ENCODE measurements at regions not wholly inside any gene's neighbourhood (a gene's known extent, or its start where the extent isn't known, plus 50 kb on each side); places are given as distances from the start of the nearest gene placed in this dataset.

DNA sequence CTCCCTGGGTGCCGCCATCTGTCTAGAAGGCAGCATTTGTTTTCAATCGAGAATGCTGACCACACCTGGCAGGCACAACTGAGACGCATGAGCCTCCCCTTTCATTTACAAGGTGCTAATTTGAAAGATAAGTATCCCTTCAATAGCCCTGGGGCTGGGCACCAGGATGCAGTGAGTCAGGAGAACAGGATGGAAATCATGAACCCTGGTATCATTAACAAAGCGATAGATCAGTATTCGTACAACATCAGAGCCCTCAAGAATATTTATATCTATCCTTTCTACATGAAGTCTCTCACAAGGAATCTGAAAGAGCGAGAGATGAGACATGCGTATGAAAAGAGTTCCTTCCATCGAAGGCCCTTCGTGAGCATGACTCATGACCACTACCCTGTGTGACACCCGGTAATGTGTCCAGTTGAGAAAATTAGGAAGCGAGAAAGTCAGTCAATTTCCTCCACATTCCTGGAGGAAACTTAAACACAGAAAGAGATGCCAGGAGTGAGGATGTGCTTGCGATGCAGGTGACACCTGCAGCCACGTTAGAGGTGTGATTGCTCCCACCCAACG lies 123.1 kb upstream of the PITRM1 start:
- no peak overlapping the region for H3K4me3 ChIP-seq (ENCODE audit: low read depth, low read length, poor library complexity, severe bottlenecking)
- no TSS peak for BruUV-seq (replicated peaks)
- intact Hi-C loops (cut with micrococcal nuclease; ENCODE audit: unreplicated experiment) = no loop called here
- no peaks in the 10 kb centered on the region for H3K36me3 ChIP-seq (ENCODE audit: insufficient read depth, low read length, poor library complexity, severe bottlenecking)
- H3K27me3 ChIP-seq (replicated peaks; ENCODE audit: insufficient read depth, low read depth, low read length, poor library complexity) = no peaks in the 10 kb centered on the region
- DNase-seq (ENCODE audit: low spot score) = no peak
- TF ChIP-seq EZH2 (IDR thresholded peaks at IDR 0.05; ENCODE audit: borderline replicate concordance, low read depth, low read length, poor library complexity, severe bottlenecking) = no peak
- TF ChIP-seq, protein P1, sequence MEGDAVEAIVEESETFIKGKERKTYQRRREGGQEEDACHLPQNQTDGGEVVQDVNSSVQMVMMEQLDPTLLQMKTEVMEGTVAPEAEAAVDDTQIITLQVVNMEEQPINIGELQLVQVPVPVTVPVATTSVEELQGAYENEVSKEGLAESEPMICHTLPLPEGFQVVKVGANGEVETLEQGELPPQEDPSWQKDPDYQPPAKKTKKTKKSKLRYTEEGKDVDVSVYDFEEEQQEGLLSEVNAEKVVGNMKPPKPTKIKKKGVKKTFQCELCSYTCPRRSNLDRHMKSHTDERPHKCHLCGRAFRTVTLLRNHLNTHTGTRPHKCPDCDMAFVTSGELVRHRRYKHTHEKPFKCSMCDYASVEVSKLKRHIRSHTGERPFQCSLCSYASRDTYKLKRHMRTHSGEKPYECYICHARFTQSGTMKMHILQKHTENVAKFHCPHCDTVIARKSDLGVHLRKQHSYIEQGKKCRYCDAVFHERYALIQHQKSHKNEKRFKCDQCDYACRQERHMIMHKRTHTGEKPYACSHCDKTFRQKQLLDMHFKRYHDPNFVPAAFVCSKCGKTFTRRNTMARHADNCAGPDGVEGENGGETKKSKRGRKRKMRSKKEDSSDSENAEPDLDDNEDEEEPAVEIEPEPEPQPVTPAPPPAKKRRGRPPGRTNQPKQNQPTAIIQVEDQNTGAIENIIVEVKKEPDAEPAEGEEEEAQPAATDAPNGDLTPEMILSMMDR (conservative IDR thresholded peaks at IDR 0.05; ENCODE audit: low read depth, low read length) = no peak
- H3K9me3 ChIP-seq (ENCODE audit: low read depth, low read length, poor library complexity, severe bottlenecking) = no peaks in the 10 kb centered on the region
- ChIA-PET POLR2A (ENCODE audit: low non-redundant PET) (no interaction called here), CTCF (no interaction called here)
- no peaks in the 10 kb centered on the region for H3K4me1 ChIP-seq (ENCODE audit: insufficient read depth, low read length, poor library complexity, severe bottlenecking)
- H3K27ac ChIP-seq (ENCODE audit: low read depth, low read length, poor library complexity, severe bottlenecking) = no peak overlapping the region

DNA sequence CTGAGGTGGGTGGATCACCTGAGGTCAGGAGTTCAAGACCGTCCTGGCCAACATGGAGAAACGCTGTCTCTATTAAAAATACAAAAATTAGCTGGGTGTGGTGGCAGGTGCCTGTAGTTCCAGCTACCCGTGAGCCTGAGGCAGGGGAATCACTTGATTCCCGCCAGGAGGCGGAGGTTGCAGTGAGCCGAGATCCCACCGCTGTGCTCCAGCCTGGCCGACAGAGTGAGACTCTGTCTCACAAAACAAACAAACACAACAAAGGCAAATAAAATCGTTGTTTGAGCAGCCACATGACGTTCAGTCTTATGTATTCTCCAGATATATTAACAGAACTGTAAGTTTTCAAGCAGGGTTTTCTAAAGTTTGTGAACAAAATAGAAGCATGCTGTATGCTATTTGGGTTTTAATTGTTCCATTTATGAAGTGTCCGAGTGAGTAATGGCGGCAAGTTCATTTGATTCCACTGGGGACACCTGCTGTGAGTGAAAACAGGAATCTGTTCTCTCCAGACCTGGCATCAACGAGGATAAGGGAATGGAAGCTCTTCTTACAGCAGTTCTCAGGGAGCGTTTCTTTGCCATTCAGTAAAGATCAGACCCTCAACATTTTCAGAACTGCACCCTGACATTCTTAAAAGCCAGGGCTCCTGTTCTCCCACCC lies 122.5 kb upstream of the PITRM1 start:
- H3K4me3 ChIP-seq (ENCODE audit: low read depth, low read length, poor library complexity, severe bottlenecking) = no peak overlapping the region
- TF ChIP-seq, protein P1 (conservative IDR thresholded peaks at IDR 0.05; ENCODE audit: low read depth, low read length) = no peak
- no peak for TF ChIP-seq EZH2 (IDR thresholded peaks at IDR 0.05; ENCODE audit: borderline replicate concordance, low read depth, low read length, poor library complexity, severe bottlenecking)
- no peaks in the 10 kb centered on the region for H3K36me3 ChIP-seq (ENCODE audit: insufficient read depth, low read length, poor library complexity, severe bottlenecking)
- intact Hi-C loops (cut with micrococcal nuclease; ENCODE audit: unreplicated experiment) = no loop called here
- no peak for DNase-seq (ENCODE audit: low spot score)
- no peak overlapping the region for H3K27ac ChIP-seq (ENCODE audit: low read depth, low read length, poor library complexity, severe bottlenecking)
- CTCF ChIA-PET = no interaction called here
- H3K9me3 ChIP-seq (ENCODE audit: low read depth, low read length, poor library complexity, severe bottlenecking) = no peaks in the 10 kb centered on the region
- no peaks in the 10 kb centered on the region for H3K4me1 ChIP-seq (ENCODE audit: insufficient read depth, low read length, poor library complexity, severe bottlenecking)
- no peaks in the 10 kb centered on the region for H3K27me3 ChIP-seq (replicated peaks; ENCODE audit: insufficient read depth, low read depth, low read length, poor library complexity)
- POLR2A ChIA-PET (ENCODE audit: low non-redundant PET) = no interaction called here
- BruUV-seq (replicated peaks) = no TSS peak

DNA sequence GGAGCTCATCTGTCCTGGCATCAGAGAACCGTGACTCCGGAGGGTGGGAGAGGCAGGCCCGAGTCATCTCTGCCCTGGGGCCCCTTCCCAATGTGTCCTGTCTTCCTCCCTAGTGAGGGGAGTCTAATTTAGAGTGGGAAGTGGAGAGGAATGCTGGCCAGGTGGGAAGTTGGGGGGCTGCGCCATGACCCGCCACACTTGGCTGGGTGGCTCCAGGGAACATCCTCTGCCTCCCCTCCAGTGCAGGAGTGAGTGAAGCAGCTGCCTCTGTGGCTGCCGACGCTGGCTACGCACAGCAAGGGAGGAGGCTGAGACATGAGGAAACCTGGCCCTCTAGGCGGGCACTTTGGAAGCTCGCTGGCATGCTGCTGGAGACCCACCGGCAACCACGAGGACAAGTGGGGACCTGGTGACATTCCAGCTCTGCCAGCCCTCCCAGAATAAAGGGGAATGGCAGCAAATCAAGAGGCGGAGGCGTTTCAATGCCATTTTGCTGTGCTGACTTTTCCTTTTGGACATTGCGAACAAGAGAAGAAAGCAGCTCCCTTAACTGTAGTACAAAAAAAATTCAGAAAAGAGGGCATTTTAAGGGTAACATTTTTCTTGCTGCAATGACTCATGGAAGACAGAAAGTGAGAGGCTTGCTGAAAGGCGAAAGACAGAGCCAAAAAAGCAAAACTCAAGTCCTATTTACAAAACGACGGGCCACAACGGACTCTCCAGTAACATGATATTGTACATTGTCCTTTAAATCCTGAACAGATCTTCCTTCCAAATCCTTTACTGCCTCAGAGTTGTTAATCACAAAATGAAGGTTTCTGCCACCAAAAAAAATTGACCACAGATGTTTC lies 121.2 kb upstream of the PITRM1 start:
- no peak overlapping the region for H3K27ac ChIP-seq (ENCODE audit: low read depth, low read length, poor library complexity, severe bottlenecking)
- H3K36me3 ChIP-seq (ENCODE audit: insufficient read depth, low read length, poor library complexity, severe bottlenecking) = no peaks in the 10 kb centered on the region
- DNase-seq (ENCODE audit: low spot score) = no peak
- BruUV-seq (replicated peaks) = no TSS peak
- no peak overlapping the region for H3K4me3 ChIP-seq (ENCODE audit: low read depth, low read length, poor library complexity, severe bottlenecking)
- H3K9me3 ChIP-seq (ENCODE audit: low read depth, low read length, poor library complexity, severe bottlenecking) = no peaks in the 10 kb centered on the region
- intact Hi-C loops (cut with micrococcal nuclease; ENCODE audit: unreplicated experiment) = no loop called here
- TF ChIP-seq, protein P1 (conservative IDR thresholded peaks at IDR 0.05; ENCODE audit: low read depth, low read length) = no peak
- TF ChIP-seq EZH2 (IDR thresholded peaks at IDR 0.05; ENCODE audit: borderline replicate concordance, low read depth, low read length, poor library complexity, severe bottlenecking) = no peak
- H3K27me3 ChIP-seq (replicated peaks; ENCODE audit: insufficient read depth, low read depth, low read length, poor library complexity) = no peaks in the 10 kb centered on the region
- H3K4me1 ChIP-seq (ENCODE audit: insufficient read depth, low read length, poor library complexity, severe bottlenecking) = no peaks in the 10 kb centered on the region
- ChIA-PET POLR2A (ENCODE audit: low non-redundant PET) (no interaction called here), CTCF (no interaction called here)

All from A673 (cell line).